Effector memory CD4-positive, alpha-beta T cell (primary cell): ENCODE measurements at regions not wholly inside any gene's neighbourhood (a gene's known extent, or its start where the extent isn't known, plus 50 kb on each side); places are given as distances from the start of the nearest gene placed in this dataset.
"Not testable (repeated sequence)": the region's sequence is repeated elsewhere in the genome, so short reads cannot be mapped to it uniquely, and the experiment has no call there.

Experiments
- DNase-seq, 3 donors: peaks; one replicate each; pipeline ENCODE4 v3.0.0-alpha.2; 2020
- H3K27ac ChIP-seq: 2 replicates; pipeline ENCODE4 v1.7.0; 2013; ENCODE audit warnings: mild to moderate bottlenecking, low read length, moderate library complexity; ENCODE audit not compliant: insufficient read depth, poor library complexity, severe bottlenecking
- H3K27me3 ChIP-seq: replicated peaks from 2 replicates; pipeline ENCODE4 v1.7.0; 2013; ENCODE audit warnings: mild to moderate bottlenecking, low read length; ENCODE audit not compliant: insufficient read depth, control insufficient read depth, poor library complexity, severe bottlenecking
- H3K36me3 ChIP-seq: 2 replicates; pipeline ENCODE4 v1.7.0; 2013; ENCODE audit warnings: mild to moderate bottlenecking, low read length, moderate library complexity; ENCODE audit not compliant: control insufficient read depth, insufficient read depth
- H3K4me1 ChIP-seq: 2 replicates; pipeline ENCODE4 v1.7.0; 2013; ENCODE audit warnings: low read length, mild to moderate bottlenecking; ENCODE audit not compliant: control insufficient read depth, insufficient read depth, poor library complexity, severe bottlenecking
- H3K4me3 ChIP-seq: 2 replicates; pipeline ENCODE4 v1.7.0; 2013; ENCODE audit warnings: low read length, low read depth, mild to moderate bottlenecking; ENCODE audit not compliant: insufficient read depth, poor library complexity, severe bottlenecking
- H3K9me3 ChIP-seq: 2 replicates; pipeline ENCODE4 v1.7.0; 2013; ENCODE audit warnings: mild to moderate bottlenecking, low read length, moderate library complexity; ENCODE audit not compliant: control insufficient read depth

DNA sequence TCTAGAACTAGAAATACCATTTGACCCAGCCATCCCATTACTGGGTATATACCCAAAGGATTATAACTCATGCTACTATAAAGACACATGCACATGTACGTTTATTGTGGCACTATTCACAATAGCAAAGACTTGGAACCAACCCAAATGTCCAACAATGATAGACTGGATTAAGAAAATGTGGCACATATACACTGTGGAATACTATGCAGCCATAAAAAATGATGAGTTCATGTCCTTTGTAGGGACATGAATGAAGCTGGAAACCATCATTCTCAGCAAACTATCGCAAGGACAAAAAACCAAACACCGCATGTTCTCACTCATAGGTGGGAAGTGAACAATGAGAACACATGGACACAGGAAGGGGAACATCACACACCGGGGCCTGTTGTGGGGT is 231.5 kb downstream of the GATA3 start:
- H3K4me1 ChIP-seq, DNase-seq, H3K36me3 ChIP-seq, H3K27ac ChIP-seq, H3K9me3 ChIP-seq, H3K27me3 ChIP-seq, H3K4me3 ChIP-seq: not testable (repeated sequence)

DNA sequence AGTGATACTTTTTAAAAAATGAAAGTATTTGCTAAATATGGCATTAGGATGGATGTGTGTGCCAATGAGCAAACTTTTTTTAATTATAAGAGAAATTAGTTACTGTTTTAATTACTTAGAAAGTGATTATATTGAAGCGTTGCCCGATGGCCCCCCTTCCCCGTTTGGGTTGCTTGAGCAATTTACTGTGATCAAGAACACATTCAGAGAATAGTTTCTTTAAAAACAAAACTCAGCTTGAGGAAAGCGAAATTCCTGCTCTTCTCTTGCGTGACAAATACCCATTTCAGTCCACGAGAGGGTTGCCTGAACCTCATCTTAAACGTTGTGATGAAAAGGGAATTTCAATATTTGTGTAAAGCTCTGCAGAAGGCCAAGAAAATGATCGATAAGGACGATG is 234.1 kb downstream of the GATA3 start:
- H3K36me3 ChIP-seq: no peaks in the 10 kb centered on the region
- no peaks in the 10 kb centered on the region for H3K27me3 ChIP-seq
- no peak overlapping the region for H3K4me3 ChIP-seq
- no peaks in the 10 kb centered on the region for H3K4me1 ChIP-seq
- no peaks in the 10 kb centered on the region for H3K9me3 ChIP-seq
- DNase-seq: no peak
- no peak overlapping the region for H3K27ac ChIP-seq

DNA sequence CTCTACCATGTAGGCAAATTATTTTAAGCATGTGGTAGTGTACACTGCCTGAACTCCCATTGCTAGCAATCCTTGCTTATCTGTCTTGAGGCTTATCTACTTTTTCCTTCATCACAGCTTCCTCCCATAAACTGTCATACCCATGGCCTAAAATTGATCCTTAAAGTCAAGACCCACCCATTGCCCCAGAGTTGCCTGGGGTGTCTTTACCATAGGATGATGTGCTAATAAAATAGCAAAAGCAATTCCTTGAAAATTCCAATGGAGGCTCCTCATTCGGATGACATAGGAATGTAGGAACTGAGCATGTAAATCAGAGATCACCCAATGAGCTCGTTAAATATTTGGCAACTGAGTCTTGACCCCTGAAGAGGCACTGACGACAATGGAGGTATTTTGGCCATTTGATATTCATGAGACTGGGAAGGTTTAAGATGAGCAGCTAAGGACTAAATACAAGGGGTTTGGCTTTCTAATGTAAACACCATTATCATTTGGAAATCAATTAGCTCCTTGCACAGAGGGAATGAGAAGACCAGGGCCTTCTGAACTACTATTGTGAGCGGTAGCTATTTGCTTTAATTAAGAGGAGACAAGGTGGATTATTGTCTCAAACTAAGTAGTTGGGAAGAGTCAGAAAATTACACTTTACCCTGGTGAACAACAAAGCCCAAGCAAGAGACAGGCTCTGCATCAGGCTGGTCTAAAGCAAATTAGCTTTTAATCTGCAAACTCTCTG is 234.9 kb downstream of the GATA3 start:
- Histone ChIP-seq H3K27ac (no peak overlapping the region), H3K36me3 (no peaks in the 10 kb centered on the region), H3K4me3 (no peak overlapping the region), H3K27me3 (no peaks in the 10 kb centered on the region), H3K4me1 (no peaks in the 10 kb centered on the region), H3K9me3 (no peaks in the 10 kb centered on the region)
- DNase-seq: no peak

DNA sequence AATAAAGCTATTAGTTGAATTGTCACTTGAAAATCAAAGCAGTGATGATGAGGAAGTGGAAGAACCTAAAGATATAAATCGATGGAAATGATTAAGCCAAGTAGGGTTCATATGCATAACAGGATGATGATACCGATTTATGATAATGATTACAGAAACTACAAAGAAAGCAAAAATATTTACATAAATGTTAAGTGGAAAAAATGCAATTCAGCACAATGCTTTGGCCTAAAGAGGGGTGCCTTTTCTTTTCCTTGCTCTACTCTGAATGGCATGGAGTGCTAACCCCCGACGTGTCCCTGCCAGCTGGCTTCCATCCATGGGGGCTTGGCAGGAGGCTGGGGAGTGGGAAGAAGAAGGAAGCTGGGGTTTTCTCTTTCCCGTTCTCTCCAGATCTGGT is 240.3 kb downstream of the GATA3 start:
- Histone ChIP-seq H3K4me3 (no peak overlapping the region), H3K36me3 (no peaks in the 10 kb centered on the region), H3K4me1 (no peaks in the 10 kb centered on the region), H3K27ac (no peak overlapping the region), H3K27me3 (no peaks in the 10 kb centered on the region), H3K9me3 (no peaks in the 10 kb centered on the region)
- DNase-seq: no peak

DNA sequence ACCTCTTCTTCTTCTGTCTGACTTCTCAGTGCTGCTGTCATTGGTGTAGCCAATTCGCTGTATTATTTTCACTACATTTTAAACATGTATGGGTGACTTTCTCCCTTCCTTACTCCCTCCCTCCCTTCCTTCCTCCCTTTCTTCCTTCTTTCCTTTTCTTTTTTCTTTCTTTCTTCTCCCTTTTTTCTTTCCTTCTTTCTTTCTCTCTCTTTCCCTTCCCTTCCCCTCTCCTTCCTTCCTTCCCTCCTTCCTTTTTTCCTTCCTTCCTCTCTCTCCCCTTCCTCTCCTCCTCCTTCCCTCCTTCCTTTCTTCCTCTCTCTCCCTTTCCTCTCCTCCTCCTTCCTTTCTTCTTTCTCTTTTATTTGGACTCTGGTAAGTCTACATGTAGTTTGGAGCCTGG is 240.8 kb downstream of the GATA3 start:
- H3K36me3 ChIP-seq: no peaks in the 10 kb centered on the region
- H3K27me3 ChIP-seq: no peaks in the 10 kb centered on the region
- H3K4me1 ChIP-seq: no peaks in the 10 kb centered on the region
- H3K4me3 ChIP-seq: no peak overlapping the region
- H3K27ac ChIP-seq: no peak overlapping the region
- no peak for DNase-seq
- H3K9me3 ChIP-seq: no peaks in the 10 kb centered on the region

DNA sequence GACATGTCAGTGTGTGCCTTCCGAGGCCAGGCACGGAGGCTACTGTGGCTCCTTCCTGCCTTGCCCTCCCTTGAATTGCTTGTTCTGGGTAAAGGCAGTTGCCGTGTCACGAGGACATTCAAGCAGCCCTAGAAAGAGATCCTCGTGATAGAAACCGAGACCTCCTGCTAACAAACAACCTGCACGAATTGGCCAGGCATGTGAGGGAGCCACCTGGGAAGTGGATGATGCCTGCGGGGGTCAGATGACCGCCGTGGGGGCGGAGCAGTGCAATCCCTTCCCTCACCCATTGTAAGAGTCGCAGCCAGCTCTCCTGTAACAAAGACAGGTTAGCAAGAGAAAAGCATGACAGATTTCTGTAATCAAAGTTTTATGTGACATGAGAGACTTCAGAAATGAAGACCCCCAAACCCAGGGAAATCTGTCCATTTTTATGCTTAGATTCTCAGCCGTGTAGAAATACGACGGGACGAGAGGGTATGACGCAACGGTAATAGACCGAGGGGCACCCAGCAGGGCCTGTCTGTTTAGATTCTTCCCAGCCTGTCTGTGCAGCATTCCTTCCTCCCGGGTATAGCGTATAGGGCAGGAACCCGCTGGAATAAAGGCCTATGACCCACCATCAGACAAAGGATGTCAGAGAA is 241.7 kb downstream of the GATA3 start:
- Histone ChIP-seq H3K36me3 (no peaks in the 10 kb centered on the region), H3K27ac (no peak overlapping the region), H3K4me1 (no peaks in the 10 kb centered on the region), H3K27me3 (no peaks in the 10 kb centered on the region), H3K9me3 (no peaks in the 10 kb centered on the region), H3K4me3 (no peak overlapping the region)
- no peak for DNase-seq

DNA sequence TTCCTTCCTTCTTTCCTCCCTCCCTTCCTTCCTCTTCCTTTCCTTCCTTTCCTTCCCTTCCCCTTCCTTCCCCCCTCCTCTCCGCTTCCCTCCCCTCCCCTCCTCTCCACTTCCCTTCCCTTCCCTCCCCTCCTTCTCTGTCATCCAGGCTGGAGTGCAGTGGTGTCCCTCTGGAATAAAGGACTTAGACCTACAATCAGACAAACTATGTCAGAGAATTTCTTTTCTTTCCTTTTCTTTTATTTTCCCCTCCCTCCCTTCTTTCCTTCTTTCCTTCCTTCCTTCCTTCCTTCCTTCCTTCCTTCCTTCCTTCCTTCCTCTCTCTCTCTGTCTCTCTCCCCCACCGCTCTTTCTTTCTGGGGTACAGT is 242.2 kb downstream of the GATA3 start:
- H3K36me3 ChIP-seq: no peaks in the 10 kb centered on the region
- H3K9me3 ChIP-seq: no peaks in the 10 kb centered on the region
- no peaks in the 10 kb centered on the region for H3K4me1 ChIP-seq
- H3K4me3 ChIP-seq: no peak overlapping the region
- no peak overlapping the region for H3K27ac ChIP-seq
- no peaks in the 10 kb centered on the region for H3K27me3 ChIP-seq
- no peak for DNase-seq

DNA sequence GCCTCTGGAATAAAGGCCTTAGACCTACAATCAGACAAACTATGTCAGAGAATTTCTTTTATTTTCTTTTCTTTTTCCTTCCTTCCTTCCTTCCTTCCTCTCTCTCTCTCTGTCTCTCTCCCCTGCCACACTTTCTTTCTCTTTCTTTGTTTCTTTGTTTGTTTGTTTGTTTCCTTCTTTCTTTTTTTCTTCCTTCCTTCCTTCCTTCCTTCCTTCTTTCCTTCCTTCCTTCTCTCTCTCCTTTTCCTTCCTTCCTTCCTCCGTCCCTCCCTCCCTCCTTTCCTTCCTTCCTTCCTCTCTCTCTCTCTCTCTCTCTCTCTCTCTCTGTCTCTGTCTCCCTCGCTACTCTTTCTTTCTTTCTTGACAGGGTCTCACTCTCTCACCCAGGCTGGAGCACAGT is 242.6 kb downstream of the GATA3 start:
- no peaks in the 10 kb centered on the region for H3K9me3 ChIP-seq
- DNase-seq: no peak
- H3K27me3 ChIP-seq: no peaks in the 10 kb centered on the region
- no peak overlapping the region for H3K4me3 ChIP-seq
- no peaks in the 10 kb centered on the region for H3K36me3 ChIP-seq
- no peaks in the 10 kb centered on the region for H3K4me1 ChIP-seq
- H3K27ac ChIP-seq: no peak overlapping the region

DNA sequence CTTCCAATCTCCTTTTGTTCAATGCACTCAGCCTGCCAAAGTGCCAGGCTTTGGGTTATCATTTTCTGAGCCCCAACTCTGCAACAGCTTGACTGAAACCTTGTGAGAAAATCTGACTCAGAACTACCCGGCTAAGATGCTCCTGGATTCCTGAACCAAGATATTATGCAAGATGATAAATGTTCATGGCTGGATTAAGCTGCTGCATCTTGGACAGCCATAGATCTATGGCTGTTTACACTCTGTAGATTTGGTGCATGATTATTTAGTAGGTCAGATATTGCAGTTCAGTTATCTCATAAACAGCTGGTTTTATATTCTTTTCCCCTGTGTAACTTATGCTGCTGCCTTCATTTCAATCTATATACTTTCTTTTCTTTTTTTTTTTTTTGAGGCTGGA is 243.5 kb downstream of the GATA3 start:
- no peak overlapping the region for H3K27ac ChIP-seq
- no peaks in the 10 kb centered on the region for H3K27me3 ChIP-seq
- no peaks in the 10 kb centered on the region for H3K9me3 ChIP-seq
- DNase-seq: no peak
- no peaks in the 10 kb centered on the region for H3K36me3 ChIP-seq
- no peaks in the 10 kb centered on the region for H3K4me1 ChIP-seq
- no peak overlapping the region for H3K4me3 ChIP-seq

DNA sequence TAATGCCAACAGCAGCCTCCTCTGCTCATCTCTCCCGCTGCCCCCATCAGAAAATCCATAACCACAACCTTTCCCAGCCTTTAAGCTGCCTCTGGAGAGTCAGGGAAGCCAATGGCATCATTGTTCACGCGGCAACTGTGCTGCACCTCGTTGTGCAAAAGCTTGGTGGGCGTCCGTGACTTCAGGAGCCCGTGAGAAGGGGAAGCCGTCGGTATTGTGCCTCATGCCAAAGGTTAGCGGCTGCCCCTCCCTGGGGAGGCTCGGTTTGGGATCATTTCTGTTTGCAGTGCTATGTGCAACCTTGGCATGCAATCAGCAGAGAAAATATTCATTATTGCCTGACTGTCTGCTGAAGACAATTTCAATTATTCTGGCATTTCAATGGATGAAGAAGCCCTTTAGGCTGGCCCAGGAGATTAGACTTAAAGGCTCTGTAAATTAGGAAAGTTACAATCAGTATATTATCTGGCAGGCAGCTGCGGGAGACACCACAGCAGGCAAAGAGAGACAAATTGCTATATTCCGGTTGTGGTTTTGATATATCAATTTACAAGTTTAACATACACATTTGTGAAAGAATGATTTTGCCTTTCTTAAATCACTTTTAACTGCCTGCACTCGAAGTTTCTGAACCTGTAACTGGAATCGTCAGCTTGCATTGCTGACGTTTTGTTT is 244.5 kb downstream of the GATA3 start:
- Histone ChIP-seq H3K4me1 (no peaks in the 10 kb centered on the region), H3K27me3 (no peaks in the 10 kb centered on the region), H3K4me3 (no peak overlapping the region), H3K36me3 (no peaks in the 10 kb centered on the region), H3K9me3 (no peaks in the 10 kb centered on the region), H3K27ac (no peak overlapping the region)
- DNase-seq: no peak
